HG02588 (cell line): ENCODE measurements at regions not wholly inside any gene's neighbourhood (a gene's known extent, or its start where the extent isn't known, plus 50 kb on each side); places are given as distances from the start of the nearest gene placed in this dataset.
"Not testable (repeated sequence)": the region's sequence is repeated elsewhere in the genome, so short reads cannot be mapped to it uniquely, and the experiment has no call there.

ENCODE experiments used
- ATAC-seq: cut with Tn5 transposase; IDR thresholded peaks from one replicate; pipeline ENCODE4 v1.9.1; 2021; ENCODE audit warnings: mild to moderate bottlenecking, moderate library complexity; ENCODE audit not compliant: unreplicated experiment

DNA sequence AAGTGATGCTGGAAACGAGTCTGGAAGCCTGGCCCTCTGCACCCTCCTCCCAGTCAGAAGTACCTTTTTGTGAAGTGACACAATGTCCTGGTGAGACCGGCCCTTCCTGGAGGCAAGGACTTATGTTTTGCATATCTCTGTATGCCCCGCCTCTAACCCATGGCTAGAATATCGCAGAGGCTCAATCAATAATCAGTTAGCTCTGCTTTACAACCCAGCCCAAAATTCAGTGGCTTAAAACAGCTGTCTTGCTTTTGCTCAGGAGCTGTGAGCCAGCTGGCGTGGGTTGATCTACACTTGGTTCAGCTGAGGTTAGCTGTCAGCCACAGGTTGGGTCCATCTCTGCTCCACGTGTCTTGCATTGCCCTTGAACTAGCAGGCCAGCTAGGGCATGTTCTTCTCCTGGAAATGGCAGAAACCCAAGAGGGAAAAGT is 98.8 kb upstream of the METTL14 start:
- no peak for ATAC-seq

DNA sequence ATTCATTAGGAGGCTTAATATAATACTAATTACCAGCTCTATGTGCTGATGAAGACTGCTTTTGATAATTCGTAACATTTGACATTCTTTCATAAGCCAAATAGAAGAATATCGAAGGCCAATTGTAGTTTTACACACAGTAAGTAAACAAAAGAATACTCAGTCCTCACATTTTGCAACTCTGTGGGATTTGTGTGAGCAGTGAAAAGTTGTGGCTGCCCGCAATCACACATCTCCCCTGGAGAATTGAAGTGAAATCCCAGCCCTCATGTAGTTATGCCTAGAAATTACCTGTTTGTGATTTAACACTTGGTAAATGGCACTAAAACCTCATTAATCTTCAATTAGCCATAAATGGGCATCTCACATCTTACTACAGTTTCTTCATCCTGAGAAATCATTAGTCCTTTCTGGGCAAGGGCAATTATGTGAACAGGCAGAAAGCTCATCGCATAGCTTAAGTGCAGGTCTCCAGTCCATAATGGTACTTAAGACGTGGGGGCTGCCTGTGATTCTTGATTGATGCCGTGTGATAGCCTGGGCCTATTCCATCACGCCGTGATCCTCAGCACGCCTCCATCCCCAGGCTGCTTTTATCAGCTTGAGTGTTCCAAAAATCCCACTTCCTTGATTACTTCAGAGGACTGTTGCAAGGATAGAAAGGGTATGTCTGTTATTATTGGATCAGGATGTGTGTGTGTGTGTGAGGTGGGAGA is 97.9 kb upstream of the METTL14 start:
- ATAC-seq: no peak

- ATAC-seq: no peak
Observed at GRCh38 chr4:118587946-118588345, 97.2 kb upstream of the METTL14 start.

GRCh38 chr4:118589471-118590055 is 95.6 kb upstream of the METTL14 start:
- ATAC-seq: no peak

GRCh38 chr4:118591339-118592046 is 93.7 kb upstream of the METTL14 start:
- peak; percentile 99 for ATAC-seq

DNA sequence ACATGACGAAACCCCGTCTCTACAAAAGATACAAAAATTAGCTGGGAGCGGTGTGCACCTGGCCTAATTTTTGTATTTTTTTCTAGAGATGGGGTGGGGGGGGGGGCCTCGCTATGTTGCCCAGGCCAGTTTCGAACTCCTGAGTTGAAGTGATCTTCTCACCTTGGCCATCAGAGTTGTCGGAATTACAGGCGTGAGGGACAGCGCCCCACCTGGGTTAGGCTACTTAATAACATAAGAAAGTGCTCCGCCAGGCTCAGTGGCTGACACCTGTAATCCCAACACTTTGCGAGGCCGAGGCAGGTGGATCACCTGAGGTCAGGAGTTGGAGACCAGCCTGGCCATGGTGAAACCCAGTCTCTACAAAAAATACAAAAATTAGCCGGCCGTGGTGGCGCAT is 92.9 kb upstream of the METTL14 start:
- not testable (repeated sequence) for ATAC-seq

DNA sequence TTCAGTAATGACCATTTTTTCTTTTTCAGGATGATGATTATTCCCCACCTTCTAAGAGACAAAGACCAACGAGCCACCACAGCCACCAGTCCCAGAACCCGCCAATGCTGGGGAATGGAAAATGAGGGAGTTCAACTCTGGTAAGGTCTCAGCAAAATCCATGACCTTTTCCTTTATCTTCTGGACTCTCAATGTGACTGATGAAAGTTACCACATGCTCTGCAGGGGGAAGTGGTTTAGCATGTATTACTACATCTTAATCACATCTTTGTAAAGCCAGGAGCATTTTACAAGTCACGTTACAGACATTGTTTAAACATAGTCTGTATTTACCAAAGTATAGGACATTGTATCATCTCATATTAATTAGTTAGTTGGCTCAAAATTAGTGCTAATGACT is 89.3 kb upstream of the METTL14 start:
- not testable (repeated sequence) for ATAC-seq

DNA sequence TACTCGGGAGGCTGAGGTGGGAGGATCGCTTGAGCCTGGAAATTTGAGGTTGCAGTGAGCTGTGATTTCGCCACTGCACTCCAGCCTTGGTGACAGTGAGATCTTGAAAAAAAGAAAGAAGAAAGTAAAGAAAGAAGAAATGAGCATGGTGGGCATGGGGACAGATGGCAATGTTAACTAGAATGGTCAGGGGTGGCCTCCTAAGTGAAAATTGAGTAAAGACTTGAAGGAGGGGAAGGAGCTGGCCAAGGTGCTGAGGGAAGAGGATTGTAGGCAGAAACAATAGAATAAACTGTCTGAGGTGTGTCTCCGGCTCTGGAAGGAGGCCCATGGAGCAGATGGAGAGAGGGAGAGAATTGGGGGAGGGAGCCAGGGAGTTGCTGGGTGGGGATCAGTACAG is 60.1 kb upstream of the METTL14 start:
- ATAC-seq: not testable (repeated sequence)

DNA sequence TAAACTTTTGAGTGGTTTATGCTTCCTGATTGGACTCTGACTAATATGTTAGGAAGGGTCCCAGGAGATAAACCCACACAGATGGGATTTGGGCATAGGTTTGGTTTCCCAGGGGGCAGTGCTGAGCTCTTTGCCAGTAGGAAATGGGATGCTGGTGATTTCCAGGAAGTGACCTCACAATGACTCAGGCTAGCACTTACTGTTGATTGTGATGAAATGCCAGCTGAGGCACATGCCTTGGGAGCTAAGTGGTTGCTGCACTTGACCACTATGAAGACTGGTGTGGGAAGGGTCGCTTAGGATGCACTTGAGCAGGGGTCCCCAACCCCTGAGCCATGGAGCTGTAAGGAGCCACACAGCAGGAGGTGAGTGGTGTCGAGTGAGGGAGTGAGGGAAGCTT is 55.5 kb upstream of the METTL14 start:
- ATAC-seq: not testable (repeated sequence)

- ATAC-seq: not testable (repeated sequence)
Observed at GRCh38 chr4:118630897-118631296, 54.3 kb upstream of the METTL14 start.

GRCh38 chr4:118631321-118632050 is 53.7 kb upstream of the METTL14 start:
- not testable (repeated sequence) for ATAC-seq

DNA sequence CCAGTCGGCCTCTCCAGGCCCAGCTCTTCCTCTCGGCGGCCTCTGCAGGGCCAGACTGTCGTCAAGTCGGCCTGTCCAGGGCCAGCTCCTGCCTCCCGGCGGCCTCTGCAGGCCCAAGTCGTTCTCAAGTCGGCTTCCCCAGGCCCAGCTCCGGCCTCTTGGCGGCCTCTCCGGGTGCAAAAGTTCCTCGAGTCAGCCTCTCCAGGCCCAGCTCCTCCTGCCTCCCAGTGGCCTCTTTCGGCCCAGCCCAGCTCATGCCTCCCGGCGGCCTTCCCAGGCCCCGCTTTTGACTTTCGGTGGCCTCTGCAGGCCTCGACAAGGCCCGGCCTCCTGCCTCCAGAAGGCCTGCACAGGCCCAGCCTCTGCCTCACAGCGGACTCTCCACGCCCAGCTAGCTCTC is 51.7 kb upstream of the METTL14 start:
- ATAC-seq: not testable (repeated sequence)

DNA sequence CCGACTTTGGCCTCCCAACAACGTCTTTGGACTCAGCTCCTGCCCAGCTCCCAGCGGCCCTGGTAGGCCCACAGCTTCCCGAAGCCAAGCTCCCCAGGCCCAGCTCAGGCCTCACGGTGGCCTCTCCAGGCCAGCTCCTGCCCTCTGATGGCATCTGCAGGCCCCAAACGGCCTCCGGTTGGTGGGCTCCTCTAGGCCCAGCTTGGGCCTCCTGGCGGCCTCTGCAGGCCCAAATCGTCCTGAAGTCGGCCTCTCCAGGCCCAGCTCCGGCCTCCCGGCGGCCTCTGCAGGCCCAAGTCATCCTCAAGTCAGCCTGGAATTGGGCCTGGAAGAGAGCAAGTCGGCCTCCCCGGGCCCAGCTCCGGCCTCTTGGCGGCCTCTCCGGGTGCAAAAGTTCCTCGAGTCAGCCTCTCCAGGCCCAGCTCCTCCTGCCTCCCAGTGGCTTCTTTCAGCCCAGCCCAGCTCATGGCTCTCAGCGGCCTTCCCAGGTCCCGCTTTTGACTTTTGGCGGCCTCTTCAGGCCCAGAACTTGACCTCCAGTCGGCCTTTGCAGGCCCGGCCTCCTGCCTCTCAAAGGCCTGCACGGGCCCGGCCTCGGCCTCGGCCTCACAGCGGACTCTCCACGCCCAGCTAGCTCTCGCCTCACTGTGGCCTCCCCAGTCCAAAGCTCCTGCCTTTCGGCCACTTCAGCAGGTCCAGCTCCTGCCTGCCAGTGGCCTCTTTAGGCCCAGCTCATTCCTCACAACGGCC is 50.9 kb upstream of the METTL14 start:
- not testable (repeated sequence) for ATAC-seq
